GM23338 (cell line): ENCODE measurements at regions not wholly inside any gene's neighbourhood (a gene's known extent, or its start where the extent isn't known, plus 50 kb on each side); places are given as distances from the start of the nearest gene placed in this dataset.

ENCODE experiments used
- ATAC-seq: fragments of 200-7000 bp; cut with Tn5 transposase; 3 replicates; pipeline ENCODE4 v1.9.1; 2020
- DNase-seq: peaks from one replicate; pipeline ENCODE4 v3.0.0-alpha.2; 2015; ENCODE audit warnings: low spot score
- H2AFZ ChIP-seq: fragments of 200-600 bp; sonication (generic); 2 replicates; pipeline ENCODE4 v1.8.0; 2016; ENCODE audit warnings: antibody characterized with exemption, mild to moderate bottlenecking, moderate library complexity
- H3F3A ChIP-seq: fragments of 200-600 bp; sonication (generic); replicated peaks from 2 replicates; pipeline ENCODE4 v1.8.0; 2017; ENCODE audit warnings: antibody characterized with exemption, mixed run types, low read depth
- H3K27ac ChIP-seq: fragments of 200-600 bp; sonication (generic); 2 replicates; pipeline ENCODE4 v1.6.1; 2016; ENCODE audit warnings: low read depth
- H3K27me3 ChIP-seq: fragments of 200-600 bp; sonication (generic); 2 replicates; pipeline ENCODE4 v1.8.0; 2016; ENCODE audit warnings: mild to moderate bottlenecking, mixed run types, moderate library complexity; ENCODE audit not compliant: insufficient read depth
- H3K36me3 ChIP-seq: fragments of 200-600 bp; sonication (generic); 2 replicates; pipeline ENCODE4 v1.8.0; 2016; ENCODE audit warnings: mild to moderate bottlenecking; ENCODE audit not compliant: insufficient read depth
- H3K4me1 ChIP-seq: fragments of 200-600 bp; sonication (generic); 2 replicates; pipeline ENCODE4 v1.8.0; 2016; ENCODE audit warnings: mild to moderate bottlenecking, moderate library complexity; ENCODE audit not compliant: insufficient read depth
- H3K4me2 ChIP-seq: fragments of 200-600 bp; sonication (generic); 2 replicates; pipeline ENCODE4 v1.7.1; 2017; ENCODE audit warnings: mixed run types
- H3K4me3 ChIP-seq: fragments of 200-600 bp; sonication (generic); 2 replicates; pipeline ENCODE4 v1.6.1; 2016; ENCODE audit warnings: mixed run types
- H3K79me2 ChIP-seq: fragments of 200-600 bp; sonication (generic); replicated peaks from 2 replicates; pipeline ENCODE4 v1.8.0; 2017; ENCODE audit warnings: mild to moderate bottlenecking; ENCODE audit not compliant: insufficient read depth
- H3K9me2 ChIP-seq: fragments of 200-600 bp; sonication (generic); 2 replicates; pipeline ENCODE4 v1.8.0; 2017; ENCODE audit not compliant: insufficient read depth
- H4K20me1 ChIP-seq: fragments of 200-600 bp; sonication (generic); replicated peaks from 2 replicates; pipeline ENCODE4 v1.8.0; 2017; ENCODE audit warnings: mild to moderate bottlenecking; ENCODE audit not compliant: insufficient read depth
- H3K27ac Mint-ChIP-seq: 2 replicates; pipeline ENCODE4 v1.8.0; 2020; ENCODE audit warnings: inconsistent platforms, mild to moderate bottlenecking, moderate library complexity, mixed read lengths
- H3K27me3 Mint-ChIP-seq: 3 replicates; pipeline ENCODE4 v1.8.0; 2022; ENCODE audit warnings: low read depth, mild to moderate bottlenecking, moderate library complexity, mixed read lengths, inconsistent platforms; ENCODE audit not compliant: insufficient read depth, poor library complexity
- H3K36me3 Mint-ChIP-seq: 3 replicates; pipeline ENCODE4 v1.8.0; 2021; ENCODE audit warnings: low read depth, mild to moderate bottlenecking, inconsistent platforms, moderate library complexity, mixed read lengths
- H3K4me1 Mint-ChIP-seq: 3 replicates; pipeline ENCODE4 v1.8.0; 2020; ENCODE audit warnings: mild to moderate bottlenecking, inconsistent platforms, mixed read lengths
- H3K4me3 Mint-ChIP-seq: 3 replicates; pipeline ENCODE4 v1.8.0; 2021; ENCODE audit warnings: moderate library complexity, mild to moderate bottlenecking, inconsistent platforms, mixed read lengths
- H3K9me3 Mint-ChIP-seq: 3 replicates; pipeline ENCODE4 v1.8.0; 2020; ENCODE audit warnings: moderate library complexity, mild to moderate bottlenecking, inconsistent platforms, mixed read lengths
- CREB1 ChIP-seq: fragments of 250-450 bp; sonication (Bioruptor Pico); IDR thresholded peaks from 2 replicates; pipeline ENCODE4 v1.5.0; 2020; ENCODE audit warnings: low read depth, mild to moderate bottlenecking, moderate library complexity
- CTCF ChIP-seq, 2 experiments: fragments of 200-600 bp in 1 of 2; sonication (generic) in 1 of 2; conservative IDR thresholded peaks; 2 replicates each; pipeline versions ENCODE4 v1.5.1 to v1.6.1; 2016 to 2017; ENCODE audit warnings: antibody characterized with exemption in 2 of 2, low read depth in 2 of 2, mild to moderate bottlenecking in 2 of 2, moderate library complexity in 1 of 2
- EZH2 ChIP-seq: fragments of 200-600 bp; sonication (generic); IDR thresholded peaks from one replicate; pipeline ENCODE4 v1.8.0; 2017; ENCODE audit warnings: antibody characterized with exemption, mild to moderate bottlenecking, low read depth; ENCODE audit not compliant: unreplicated experiment
- EZH2phosphoT487 ChIP-seq: fragments of 200-600 bp; sonication (generic); IDR thresholded peaks from one replicate; pipeline ENCODE4 v1.8.1; 2018; ENCODE audit warnings: antibody characterized with exemption; ENCODE audit not compliant: unreplicated experiment
- JUNB ChIP-seq: IDR thresholded peaks from one replicate; pipeline ENCODE4 v1.6.1; 2016; ENCODE audit warnings: antibody characterized with exemption; ENCODE audit not compliant: unreplicated experiment
- NANOG ChIP-seq: IDR thresholded peaks from 2 replicates; pipeline ENCODE4 v1.6.1; 2016; ENCODE audit warnings: antibody characterized with exemption, borderline replicate concordance
- POLR2AphosphoS5 ChIP-seq: IDR thresholded peaks from 2 replicates; pipeline ENCODE4 v1.6.1; 2016; ENCODE audit warnings: antibody characterized with exemption, low read depth
- STAT1 ChIP-seq: IDR thresholded peaks from one replicate; pipeline ENCODE4 v1.6.1; 2016; ENCODE audit warnings: antibody characterized with exemption; ENCODE audit not compliant: unreplicated experiment
- ZNF114 ChIP-seq: fragments of 250-450 bp; sonication (Bioruptor Pico); IDR thresholded peaks from 2 replicates; pipeline ENCODE4 v1.5.0; 2020; ENCODE audit warnings: mild to moderate bottlenecking, moderate library complexity
- ZNF331 ChIP-seq: fragments of 250-450 bp; sonication (Bioruptor Pico); IDR thresholded peaks from 2 replicates; pipeline ENCODE4 v1.5.0; 2020; ENCODE audit warnings: low read depth, mild to moderate bottlenecking, moderate library complexity
- ZNF462 ChIP-seq: fragments of 250-450 bp; sonication (Bioruptor Pico); IDR thresholded peaks from 2 replicates; pipeline ENCODE4 v1.5.0; 2020; ENCODE audit warnings: mild to moderate bottlenecking, moderate library complexity
- TF ChIP-seq, protein P1 (sequence below): IDR thresholded peaks from one replicate; pipeline ENCODE4 v1.6.1; 2018; ENCODE audit warnings: antibody characterized with exemption; ENCODE audit not compliant: unreplicated experiment

DNA sequence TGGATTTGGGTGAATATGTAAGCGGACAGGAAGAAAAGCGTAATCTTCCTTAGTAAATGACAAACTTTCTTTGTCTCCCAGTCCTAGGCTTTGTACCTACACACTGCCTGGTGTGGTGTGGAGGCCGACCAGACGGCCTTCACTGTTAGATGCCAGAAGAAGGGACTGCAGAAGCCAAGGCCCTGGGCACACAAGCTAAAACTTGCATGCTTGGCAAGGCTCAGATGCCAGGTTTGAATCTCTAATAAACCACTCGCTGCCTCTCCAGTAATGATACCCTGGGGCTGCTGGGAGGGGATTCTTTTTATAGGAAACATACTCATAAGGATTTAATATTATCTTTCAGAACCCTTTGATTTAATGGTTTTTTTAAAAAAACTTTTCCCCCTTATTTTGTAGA lies 263.8 kb downstream of the PTPRC start (continued):
- TF ChIP-seq ZNF462 (no peak), POLR2AphosphoS5 (no peak), CTCF (conservative IDR thresholded peaks at IDR 0.05; ENCODE audit: low read depth in 2 of 2) (no peak), ZNF114 (no peak), EZH2phosphoT487 (no peak), CREB1 (CRISPR knock-in tag) (no peak)

DNA sequence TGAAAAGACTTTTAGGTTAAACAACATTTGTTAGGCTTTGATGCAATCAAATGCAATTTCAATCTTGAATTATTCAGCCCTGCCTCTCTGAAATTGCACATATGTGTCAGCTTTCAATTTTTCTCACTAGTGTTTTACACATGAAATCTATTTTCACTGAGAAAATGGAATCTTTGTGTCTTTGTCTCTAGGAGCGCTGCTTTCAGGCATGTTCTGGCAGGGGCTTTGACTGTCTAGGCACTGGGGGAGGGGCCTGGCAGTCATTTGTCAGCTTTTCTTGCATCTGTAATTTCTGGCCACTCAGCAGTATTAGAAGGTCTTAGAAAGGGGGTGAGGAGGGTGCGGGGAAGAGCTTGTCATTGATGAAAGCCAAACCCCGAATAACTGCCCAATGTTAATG lies 264.4 kb downstream of the PTPRC start:
- Mint-ChIP-seq H3K4me3 (no peak overlapping the region; the same call in 2 of the 3 replicates), H3K27ac (peak overlapping the region; percentile 94), H3K27me3 (no peaks in the 10 kb centered on the region), H3K9me3 (no peaks in the 10 kb centered on the region), H3K36me3 (no peaks in the 10 kb centered on the region), H3K4me1 (peaks cover 14% of the 10 kb centered on the region)
- H3F3A ChIP-seq: no peaks in the 10 kb centered on the region
- peak overlapping the region; percentile 85; the same call in 1 of the 2 replicates for H2AFZ ChIP-seq
- ATAC-seq (peak; percentile 90), DNase-seq (peak; percentile 62)
- peak overlapping the region; percentile 58 for H3K4me2 ChIP-seq
- no peaks in the 10 kb centered on the region for H3K9me2 ChIP-seq
- no peaks in the 10 kb centered on the region for H4K20me1 ChIP-seq
- peaks cover 17% of the 10 kb centered on the region for H3K4me1 ChIP-seq
- H3K36me3 ChIP-seq: no peaks in the 10 kb centered on the region
- no peak overlapping the region; the same call in 1 of the 2 replicates for H3K4me3 ChIP-seq
- H3K79me2 ChIP-seq: no peaks in the 10 kb centered on the region
- H3K27ac ChIP-seq: no peak overlapping the region
- no peaks in the 10 kb centered on the region for H3K27me3 ChIP-seq
- no peak for TF ChIP-seq EZH2
- TF ChIP-seq ZNF331 (CRISPR knock-in tag): no peak
- no peak for TF ChIP-seq JUNB
- TF ChIP-seq, protein P1, sequence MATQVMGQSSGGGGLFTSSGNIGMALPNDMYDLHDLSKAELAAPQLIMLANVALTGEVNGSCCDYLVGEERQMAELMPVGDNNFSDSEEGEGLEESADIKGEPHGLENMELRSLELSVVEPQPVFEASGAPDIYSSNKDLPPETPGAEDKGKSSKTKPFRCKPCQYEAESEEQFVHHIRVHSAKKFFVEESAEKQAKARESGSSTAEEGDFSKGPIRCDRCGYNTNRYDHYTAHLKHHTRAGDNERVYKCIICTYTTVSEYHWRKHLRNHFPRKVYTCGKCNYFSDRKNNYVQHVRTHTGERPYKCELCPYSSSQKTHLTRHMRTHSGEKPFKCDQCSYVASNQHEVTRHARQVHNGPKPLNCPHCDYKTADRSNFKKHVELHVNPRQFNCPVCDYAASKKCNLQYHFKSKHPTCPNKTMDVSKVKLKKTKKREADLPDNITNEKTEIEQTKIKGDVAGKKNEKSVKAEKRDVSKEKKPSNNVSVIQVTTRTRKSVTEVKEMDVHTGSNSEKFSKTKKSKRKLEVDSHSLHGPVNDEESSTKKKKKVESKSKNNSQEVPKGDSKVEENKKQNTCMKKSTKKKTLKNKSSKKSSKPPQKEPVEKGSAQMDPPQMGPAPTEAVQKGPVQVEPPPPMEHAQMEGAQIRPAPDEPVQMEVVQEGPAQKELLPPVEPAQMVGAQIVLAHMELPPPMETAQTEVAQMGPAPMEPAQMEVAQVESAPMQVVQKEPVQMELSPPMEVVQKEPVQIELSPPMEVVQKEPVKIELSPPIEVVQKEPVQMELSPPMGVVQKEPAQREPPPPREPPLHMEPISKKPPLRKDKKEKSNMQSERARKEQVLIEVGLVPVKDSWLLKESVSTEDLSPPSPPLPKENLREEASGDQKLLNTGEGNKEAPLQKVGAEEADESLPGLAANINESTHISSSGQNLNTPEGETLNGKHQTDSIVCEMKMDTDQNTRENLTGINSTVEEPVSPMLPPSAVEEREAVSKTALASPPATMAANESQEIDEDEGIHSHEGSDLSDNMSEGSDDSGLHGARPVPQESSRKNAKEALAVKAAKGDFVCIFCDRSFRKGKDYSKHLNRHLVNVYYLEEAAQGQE: no peak
- no peak for TF ChIP-seq POLR2AphosphoS5
- TF ChIP-seq NANOG: no peak
- TF ChIP-seq ZNF114: no peak
- no peak for TF ChIP-seq EZH2phosphoT487
- no peak for TF ChIP-seq CTCF (conservative IDR thresholded peaks at IDR 0.05; ENCODE audit: low read depth in 2 of 2)
- TF ChIP-seq STAT1: no peak
